Astrocyte (in vitro differentiated cells and primary cell): ENCODE measurements at regions not wholly inside any gene's neighbourhood (a gene's known extent, or its start where the extent isn't known, plus 50 kb on each side); places are given as distances from the start of the nearest gene placed in this dataset.

Source experiments
- DNase-seq: peaks from one replicate; pipeline ENCODE4 v3.0.0-alpha.2; 2010; ENCODE audit warnings: low read depth
- FAIRE-seq: peaks from 2 replicates; lab custom pipeline; 2011; peaks lifted over from hg19 to GRCh38; lab: Jason Lieb, UNC
- H2AFZ ChIP-seq: 2 replicates; pipeline ENCODE4 v1.6.0; 2012; ENCODE audit warnings: low read depth, low read length, inconsistent platforms
- H3K27ac ChIP-seq: 2 replicates; pipeline ENCODE4 v1.5.1; 2011; ENCODE audit warnings: low read depth, low read length, inconsistent platforms
- H3K27me3 ChIP-seq: 2 replicates; pipeline ENCODE4 v1.6.0; 2011; ENCODE audit warnings: low read length, inconsistent platforms; ENCODE audit not compliant: insufficient read depth
- H3K36me3 ChIP-seq: 2 replicates; pipeline ENCODE4 v1.5.1; 2011; ENCODE audit warnings: low read length, inconsistent platforms; ENCODE audit not compliant: insufficient read depth
- H3K4me1 ChIP-seq: 2 replicates; pipeline ENCODE4 v1.5.1; 2011; ENCODE audit warnings: low read length, inconsistent platforms; ENCODE audit not compliant: insufficient read depth
- H3K4me2 ChIP-seq: 2 replicates; pipeline ENCODE4 v1.6.0; 2012; ENCODE audit warnings: low read length, inconsistent platforms
- H3K4me3 ChIP-seq: 2 replicates; pipeline ENCODE4 v1.5.1; 2011; ENCODE audit warnings: low read depth, mild to moderate bottlenecking, low read length, inconsistent platforms; ENCODE audit not compliant: insufficient read depth
- H3K79me2 ChIP-seq: 2 replicates; pipeline ENCODE4 v1.6.0; 2012; ENCODE audit warnings: mild to moderate bottlenecking, low read length, inconsistent platforms; ENCODE audit not compliant: insufficient read depth
- H3K9ac ChIP-seq: 2 replicates; pipeline ENCODE4 v1.6.0; 2012; ENCODE audit warnings: mild to moderate bottlenecking, low read length, inconsistent platforms
- H3K9me3 ChIP-seq: 2 replicates; pipeline ENCODE4 v1.5.1; 2012; ENCODE audit warnings: low read depth, mild to moderate bottlenecking, low read length, inconsistent platforms; ENCODE audit not compliant: insufficient read depth
- H4K20me1 ChIP-seq: 2 replicates; pipeline ENCODE4 v1.6.0; 2012; ENCODE audit warnings: low read length, inconsistent platforms; ENCODE audit not compliant: insufficient read depth
- H3K27ac Mint-ChIP-seq: one replicate; pipeline ENCODE4 v1.8.0; 2021; ENCODE audit warnings: mild to moderate bottlenecking, mixed read lengths; ENCODE audit not compliant: unreplicated experiment
- H3K27me3 Mint-ChIP-seq: one replicate; pipeline ENCODE4 v1.8.0; 2021; ENCODE audit warnings: low read depth, mixed read lengths; ENCODE audit not compliant: unreplicated experiment
- H3K36me3 Mint-ChIP-seq: one replicate; pipeline ENCODE4 v1.8.0; 2021; ENCODE audit warnings: low read depth, mixed read lengths; ENCODE audit not compliant: unreplicated experiment
- H3K4me1 Mint-ChIP-seq: one replicate; pipeline ENCODE4 v1.8.0; 2021; ENCODE audit warnings: low read depth, mixed read lengths; ENCODE audit not compliant: unreplicated experiment
- H3K4me3 Mint-ChIP-seq: one replicate; pipeline ENCODE4 v1.8.0; 2021; ENCODE audit warnings: mild to moderate bottlenecking, moderate library complexity, mixed read lengths; ENCODE audit not compliant: unreplicated experiment
- H3K9me3 Mint-ChIP-seq: one replicate; pipeline ENCODE4 v1.8.0; 2021; ENCODE audit warnings: mild to moderate bottlenecking, mixed read lengths; ENCODE audit not compliant: unreplicated experiment
- EZH2 ChIP-seq: IDR thresholded peaks from 2 replicates; pipeline ENCODE4 v1.6.1; 2012; ENCODE audit warnings: mild to moderate bottlenecking, low read length, inconsistent platforms; ENCODE audit not compliant: insufficient read depth
- TF ChIP-seq, protein P1 (sequence below): IDR thresholded peaks from 2 replicates; pipeline ENCODE4 v1.5.1; 2011; ENCODE audit warnings: low read depth, mild to moderate bottlenecking, inconsistent platforms, low read length, moderate library complexity; ENCODE audit not compliant: insufficient read depth

- peaks cover 2% of the 10 kb centered on the region for H3K36me3 Mint-ChIP-seq
- Histone ChIP-seq H3K4me2 (no peak overlapping the region), H3K9ac (no peak overlapping the region), H3K9me3 (no peaks in the 10 kb centered on the region), H3K36me3 (no peaks in the 10 kb centered on the region), H3K4me3 (no peak overlapping the region), H4K20me1 (no peaks in the 10 kb centered on the region), H3K4me1 (no peaks in the 10 kb centered on the region), H3K27me3 (peaks cover 32% of the 10 kb centered on the region), H2AFZ (no peak overlapping the region), H3K27ac (no peak overlapping the region), H3K79me2 (no peaks in the 10 kb centered on the region)
- peaks cover 54% of the 10 kb centered on the region for H3K27me3 Mint-ChIP-seq
- H3K9me3 Mint-ChIP-seq: peaks cover 10% of the 10 kb centered on the region
- FAIRE-seq (no peak), DNase-seq (no peak)
- H3K4me1 Mint-ChIP-seq: peaks cover 2% of the 10 kb centered on the region
- H3K4me3 Mint-ChIP-seq: no peak overlapping the region
- no peak overlapping the region for H3K27ac Mint-ChIP-seq
- TF ChIP-seq EZH2: no peak
- TF ChIP-seq, protein P1, sequence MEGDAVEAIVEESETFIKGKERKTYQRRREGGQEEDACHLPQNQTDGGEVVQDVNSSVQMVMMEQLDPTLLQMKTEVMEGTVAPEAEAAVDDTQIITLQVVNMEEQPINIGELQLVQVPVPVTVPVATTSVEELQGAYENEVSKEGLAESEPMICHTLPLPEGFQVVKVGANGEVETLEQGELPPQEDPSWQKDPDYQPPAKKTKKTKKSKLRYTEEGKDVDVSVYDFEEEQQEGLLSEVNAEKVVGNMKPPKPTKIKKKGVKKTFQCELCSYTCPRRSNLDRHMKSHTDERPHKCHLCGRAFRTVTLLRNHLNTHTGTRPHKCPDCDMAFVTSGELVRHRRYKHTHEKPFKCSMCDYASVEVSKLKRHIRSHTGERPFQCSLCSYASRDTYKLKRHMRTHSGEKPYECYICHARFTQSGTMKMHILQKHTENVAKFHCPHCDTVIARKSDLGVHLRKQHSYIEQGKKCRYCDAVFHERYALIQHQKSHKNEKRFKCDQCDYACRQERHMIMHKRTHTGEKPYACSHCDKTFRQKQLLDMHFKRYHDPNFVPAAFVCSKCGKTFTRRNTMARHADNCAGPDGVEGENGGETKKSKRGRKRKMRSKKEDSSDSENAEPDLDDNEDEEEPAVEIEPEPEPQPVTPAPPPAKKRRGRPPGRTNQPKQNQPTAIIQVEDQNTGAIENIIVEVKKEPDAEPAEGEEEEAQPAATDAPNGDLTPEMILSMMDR: no peak
Measured at GRCh38 chr20:51104960-51105920, 82.3 kb upstream of the KCNG1 start.

GRCh38 chr20:51100617-51101016 lies 77.7 kb upstream of the KCNG1 start:
- Histone ChIP-seq H3K27ac (no peak overlapping the region), H3K36me3 (no peaks in the 10 kb centered on the region), H3K27me3 (peaks cover 20% of the 10 kb centered on the region), H3K4me1 (no peaks in the 10 kb centered on the region), H2AFZ (no peak overlapping the region), H3K9me3 (no peaks in the 10 kb centered on the region), H3K4me2 (no peak overlapping the region), H3K4me3 (no peak overlapping the region), H3K9ac (no peak overlapping the region), H4K20me1 (no peaks in the 10 kb centered on the region), H3K79me2 (no peaks in the 10 kb centered on the region)
- H3K9me3 Mint-ChIP-seq: peaks cover 10% of the 10 kb centered on the region
- FAIRE-seq (no peak), DNase-seq (no peak)
- H3K4me3 Mint-ChIP-seq: no peak overlapping the region
- H3K4me1 Mint-ChIP-seq: peaks cover 2% of the 10 kb centered on the region
- no peak overlapping the region for H3K27ac Mint-ChIP-seq
- peaks cover 2% of the 10 kb centered on the region for H3K36me3 Mint-ChIP-seq
- H3K27me3 Mint-ChIP-seq: peaks cover 62% of the 10 kb centered on the region
- no peak for TF ChIP-seq EZH2
- TF ChIP-seq, protein P1: no peak

GRCh38 chr20:51098284-51098810 lies 75.4 kb upstream of the KCNG1 start:
- H3K4me1 Mint-ChIP-seq: peaks cover 2% of the 10 kb centered on the region
- H3K4me3 Mint-ChIP-seq: no peak overlapping the region
- Histone ChIP-seq H3K27ac (no peak overlapping the region), H3K4me1 (no peaks in the 10 kb centered on the region), H3K9me3 (no peaks in the 10 kb centered on the region), H3K36me3 (no peaks in the 10 kb centered on the region), H4K20me1 (no peaks in the 10 kb centered on the region), H3K27me3 (peaks cover 35% of the 10 kb centered on the region), H3K79me2 (no peaks in the 10 kb centered on the region), H3K9ac (no peak overlapping the region), H3K4me2 (no peak overlapping the region), H2AFZ (no peak overlapping the region), H3K4me3 (no peak overlapping the region)
- peaks cover 63% of the 10 kb centered on the region for H3K27me3 Mint-ChIP-seq
- H3K9me3 Mint-ChIP-seq: peaks cover 7% of the 10 kb centered on the region
- TF ChIP-seq EZH2: no peak
- TF ChIP-seq, protein P1: no peak
- H3K27ac Mint-ChIP-seq: no peak overlapping the region
- H3K36me3 Mint-ChIP-seq: no peaks in the 10 kb centered on the region
- no peak for FAIRE-seq
- DNase-seq: no peak
